CD4-positive, alpha-beta T cell (primary cell): ENCODE measurements at regions not wholly inside any gene's neighbourhood (a gene's known extent, or its start where the extent isn't known, plus 50 kb on each side); places are given as distances from the start of the nearest gene placed in this dataset.

ENCODE experiments used
- ATAC-seq: fragments of 200-7000 bp; cut with Tn5 transposase; one replicate; pipeline ENCODE4 v1.10.0; 2022; ENCODE audit warnings: mild to moderate bottlenecking; ENCODE audit not compliant: poor library complexity
- CTCF ChIA-PET: fragments of 350-600 bp; sonication (Branson Sonifier 250); formaldehyde crosslinking; loops from one replicate; lab custom pipeline; 2021; ENCODE audit warnings: antibody characterized with exemption, inconsistent platforms; lab: Charles Lee
- POLR2A ChIA-PET: fragments of 350-600 bp; sonication (Branson Sonifier 250); formaldehyde crosslinking; loops from one replicate; lab custom pipeline; 2021; ENCODE audit warnings: antibody characterized with exemption, inconsistent platforms; lab: Charles Lee
- DNase-seq, 14 experiments: peaks; one replicate each; pipeline ENCODE4 v3.0.0-alpha.2; 2013 to 2020; ENCODE audit warnings: mixed read lengths in 2 of 14
- H3K27ac ChIP-seq, 2 donors: one replicate each; pipeline versions ENCODE4 v1.5.1 to v1.7.0; 2013; ENCODE audit warnings: low read length in 2 of 2, low read depth in 1 of 2, mild to moderate bottlenecking in 1 of 2
- H3K27me3 ChIP-seq, 2 experiments: 1 replicate in 1 of 2; 2 replicates in 1 of 2; pipeline versions ENCODE4 v1.6.1 to v1.7.0; 2013; ENCODE audit warnings: low read length in 2 of 2, control low read depth in 1 of 2, mild to moderate bottlenecking in 1 of 2, moderate library complexity in 1 of 2; ENCODE audit not compliant: insufficient read depth in 2 of 2, control insufficient read depth in 1 of 2
- H3K36me3 ChIP-seq: one replicate; pipeline ENCODE4 v1.6.1; 2013; ENCODE audit warnings: low read length, control low read depth; ENCODE audit not compliant: insufficient read depth
- H3K4me1 ChIP-seq: one replicate; pipeline ENCODE4 v1.6.1; 2013; ENCODE audit warnings: low read length, control low read depth; ENCODE audit not compliant: insufficient read depth
- H3K4me3 ChIP-seq: one replicate; pipeline ENCODE4 v1.5.1; 2013; ENCODE audit warnings: mild to moderate bottlenecking, low read length, moderate library complexity
- H3K9me3 ChIP-seq, 2 experiments: 1 replicate in 1 of 2; 2 replicates in 1 of 2; pipeline versions ENCODE4 v1.6.1 to v1.7.0; 2013; ENCODE audit warnings: low read length in 2 of 2, mild to moderate bottlenecking in 2 of 2, control low read depth in 1 of 2, moderate library complexity in 1 of 2; ENCODE audit not compliant: control insufficient read depth in 1 of 2, insufficient read depth in 1 of 2
- H3K27ac Mint-ChIP-seq: one replicate; pipeline ENCODE4 v1.8.0; 2020; ENCODE audit warnings: mixed read lengths
- H3K27me3 Mint-ChIP-seq: one replicate; pipeline ENCODE4 v1.8.0; 2021; ENCODE audit warnings: mixed read lengths
- H3K36me3 Mint-ChIP-seq: one replicate; pipeline ENCODE4 v1.8.0; 2021; ENCODE audit warnings: low read depth, mixed read lengths
- H3K4me1 Mint-ChIP-seq: one replicate; pipeline ENCODE4 v1.8.0; 2021; ENCODE audit warnings: low read depth, mixed read lengths
- H3K4me3 Mint-ChIP-seq: one replicate; pipeline ENCODE4 v1.8.0; 2020; ENCODE audit warnings: mild to moderate bottlenecking, mixed read lengths
- H3K9me3 Mint-ChIP-seq: one replicate; pipeline ENCODE4 v1.8.0; 2020; ENCODE audit warnings: mixed read lengths
- CTCF ChIP-seq: fragments of 200-600 bp; IDR thresholded peaks from one replicate; pipeline ENCODE4 v1.8.0; 2022; ENCODE audit warnings: antibody characterized with exemption, mild to moderate bottlenecking
- intact Hi-C, 2 experiments: fragments of 100-400 bp; cut with DNase I in 1 of 2; cut with micrococcal nuclease in 1 of 2; formaldehyde crosslinking; loops; one replicate each; pipeline versions ENCODE4 v1.15.1 to v1.9.0; 2023 to 2025; cut with DNase I, micrococcal nuclease

- ATAC-seq (no peak), DNase-seq (no peak)
- H3K36me3 ChIP-seq, result no peaks in the 10 kb centered on the region
- Mint-ChIP-seq H3K4me1 (peaks cover 44% of the 10 kb centered on the region), H3K27me3 (no peaks in the 10 kb centered on the region), H3K4me3 (no peak overlapping the region), H3K36me3 (no peaks in the 10 kb centered on the region), H3K9me3 (no peaks in the 10 kb centered on the region), H3K27ac (no peak overlapping the region)
- ChIA-PET CTCF (no interaction called here), POLR2A (no interaction called here)
- no peak overlapping the region for H3K4me3 ChIP-seq
- H3K9me3 ChIP-seq, result no peaks in the 10 kb centered on the region
- TF ChIP-seq CTCF, result no peak
- H3K27ac ChIP-seq, result no peak overlapping the region
- intact Hi-C loops, result no loop called here
- peaks cover 14% of the 10 kb centered on the region for H3K4me1 ChIP-seq
- no peaks in the 10 kb centered on the region for H3K27me3 ChIP-seq
Observed at GRCh38 chr6:14874975-14875480, 370.8 kb upstream of the JARID2 start.

GRCh38 chr6:14875481-14876063 lies 370.3 kb upstream of the JARID2 start:
- no peak for TF ChIP-seq CTCF
- Mint-ChIP-seq H3K9me3 (no peaks in the 10 kb centered on the region), H3K27ac (peak overlapping the region; percentile 8), H3K4me1 (peaks cover 44% of the 10 kb centered on the region), H3K27me3 (no peaks in the 10 kb centered on the region), H3K4me3 (no peak overlapping the region), H3K36me3 (no peaks in the 10 kb centered on the region)
- no peak overlapping the region for H3K27ac ChIP-seq
- POLR2A ChIA-PET, result no interaction called here
- intact Hi-C loops, result no loop called here
- ATAC-seq (no peak), DNase-seq (peak in 1 of 14 experiments; percentile 23)
- no peak overlapping the region for H3K4me3 ChIP-seq
- CTCF ChIA-PET, result no interaction called here
- H3K9me3 ChIP-seq, result no peaks in the 10 kb centered on the region
- H3K36me3 ChIP-seq, result no peaks in the 10 kb centered on the region
- peaks cover 14% of the 10 kb centered on the region for H3K4me1 ChIP-seq
- no peaks in the 10 kb centered on the region for H3K27me3 ChIP-seq

- Mint-ChIP-seq H3K27me3 (no peaks in the 10 kb centered on the region), H3K4me3 (peak overlapping the region; percentile 74), H3K36me3 (no peaks in the 10 kb centered on the region), H3K27ac (peak overlapping the region; percentile 72), H3K4me1 (peaks cover 44% of the 10 kb centered on the region), H3K9me3 (no peaks in the 10 kb centered on the region)
- H3K36me3 ChIP-seq, result no peaks in the 10 kb centered on the region
- H3K27ac ChIP-seq, result peak overlapping the region in 1 of 2 donors; percentile 35
- TF ChIP-seq CTCF, result no peak
- H3K9me3 ChIP-seq, result no peaks in the 10 kb centered on the region
- peak in 6 of 14 experiments; percentile 1 to 80 (median 53) for DNase-seq
- ChIA-PET POLR2A (interaction anchor here (0.5 to 1.5 kb wide), 4 partner anchors 12 to 556 kb away, joined by 3 to 5 read pairs (median 3); no protein-coding TSS in a partner anchor), CTCF (no interaction called here)
- ATAC-seq, result peak; percentile 90
- intact Hi-C loops, result no loop called here
- no peak overlapping the region for H3K4me3 ChIP-seq
- H3K4me1 ChIP-seq, result peaks cover 14% of the 10 kb centered on the region
- no peaks in the 10 kb centered on the region for H3K27me3 ChIP-seq
Observed at GRCh38 chr6:14876778-14877613, 368.9 kb upstream of the JARID2 start.
